ENCODE measurements at regions not wholly inside any gene's neighbourhood (a gene's known extent, or its start where the extent isn't known, plus 50 kb on each side); places are given as distances from the start of the nearest gene placed in this dataset.
"Not testable (repeated sequence)": the region's sequence is repeated elsewhere in the genome, so short reads cannot be mapped to it uniquely, and the experiment has no call there.

- no peak for DNase-seq
Observed at GRCh38 chr7:3094701-3095445, 51.2 kb upstream of the CARD11 start.

GRCh38 chr7:3097734-3098133, 54.1 kb upstream of the CARD11 start:
- no peak for DNase-seq

GRCh38 chr7:3102159-3102558, 58.5 kb upstream of the CARD11 start:
- no peak for DNase-seq

GRCh38 chr7:3103614-3104398, 60.1 kb upstream of the CARD11 start:
- DNase-seq: no peak

GRCh38 chr7:3105856-3106255, 62.2 kb upstream of the CARD11 start:
- no peak for DNase-seq

GRCh38 chr7:3106361-3106826, 62.7 kb upstream of the CARD11 start:
- DNase-seq: no peak

GRCh38 chr7:3107228-3107763, 63.6 kb upstream of the CARD11 start:
- DNase-seq: no peak

- no peak for DNase-seq
Observed at GRCh38 chr7:3107889-3108570, 64.4 kb upstream of the CARD11 start.

GRCh38 chr7:3109311-3109915, 65.7 kb upstream of the CARD11 start:
- DNase-seq: no peak

- no peak for DNase-seq
Observed at GRCh38 chr7:3112479-3113134, 68.9 kb upstream of the CARD11 start.

- no peak for DNase-seq
Observed at GRCh38 chr7:3114917-3115316, 71.2 kb upstream of the CARD11 start.

GRCh38 chr7:3117081-3117480, 73.4 kb upstream of the CARD11 start:
- no peak for DNase-seq

GRCh38 chr7:3117488-3118231, 74.0 kb upstream of the CARD11 start:
- no peak for DNase-seq

- DNase-seq: not testable (repeated sequence)
Observed at GRCh38 chr7:3119352-3119927, 75.8 kb upstream of the CARD11 start.

GRCh38 chr7:3119963-3120362, 76.3 kb upstream of the CARD11 start:
- no peak for DNase-seq

- no peak for DNase-seq
Observed at GRCh38 chr7:3120513-3120912, 76.8 kb upstream of the CARD11 start.

GRCh38 chr7:3128857-3129490, 85.3 kb upstream of the CARD11 start:
- DNase-seq: no peak

GRCh38 chr7:3133811-3134385, 90.2 kb upstream of the CARD11 start:
- DNase-seq: no peak

GRCh38 chr7:3134745-3135144, 91.1 kb upstream of the CARD11 start:
- DNase-seq: no peak

Measured in renal pelvis (tissue), 1 donor.